ENCODE measurements at regions not wholly inside any gene's neighbourhood (a gene's known extent, or its start where the extent isn't known, plus 50 kb on each side); places are given as distances from the start of the nearest gene placed in this dataset.

DNA sequence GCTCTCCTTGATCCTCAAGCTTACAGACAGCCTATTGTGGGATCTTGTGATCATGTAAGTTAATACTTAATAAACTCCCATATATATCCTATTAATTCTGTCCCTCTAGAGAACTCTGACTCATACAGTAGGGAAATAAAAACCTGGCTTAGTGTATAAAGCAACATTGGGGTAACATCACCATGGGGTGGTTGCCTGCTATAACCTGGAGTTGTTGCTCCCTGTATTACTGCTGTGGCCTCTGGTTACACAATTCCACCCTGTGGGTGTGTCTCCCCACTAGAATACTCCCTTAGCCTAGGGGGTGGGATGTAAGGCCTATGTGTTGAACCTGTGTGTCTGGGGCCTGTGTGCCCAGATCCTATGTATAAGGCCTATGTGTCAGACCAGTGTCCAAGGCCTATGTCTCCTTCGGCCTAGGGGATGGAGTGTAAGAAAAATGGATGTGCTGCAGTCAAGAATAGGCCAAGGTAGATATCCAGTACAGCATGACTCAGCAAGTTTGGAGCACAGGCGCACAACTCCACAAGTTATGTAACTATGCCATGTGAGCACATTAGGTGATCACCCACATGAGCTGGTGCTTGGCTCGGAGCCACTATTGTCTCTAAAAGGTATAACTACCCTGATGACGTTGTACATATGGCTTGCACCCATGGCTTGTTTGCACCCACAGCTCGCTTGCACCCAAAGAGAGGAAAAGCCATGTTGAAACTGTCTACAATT lies 96.8 kb upstream of the C1orf21 start:
- no peak overlapping the region for H3K27ac Mint-ChIP-seq
- no peak overlapping the region for H3K4me3 Mint-ChIP-seq
- CTCF ChIA-PET, result no interaction called here
- no peaks in the 10 kb centered on the region for H3K4me1 Mint-ChIP-seq
- peaks cover 26% of the 10 kb centered on the region for H3K9me3 Mint-ChIP-seq
- no peaks in the 10 kb centered on the region for H3K36me3 Mint-ChIP-seq
- no peak for DNase-seq
- H3K27me3 Mint-ChIP-seq, result no peaks in the 10 kb centered on the region

DNA sequence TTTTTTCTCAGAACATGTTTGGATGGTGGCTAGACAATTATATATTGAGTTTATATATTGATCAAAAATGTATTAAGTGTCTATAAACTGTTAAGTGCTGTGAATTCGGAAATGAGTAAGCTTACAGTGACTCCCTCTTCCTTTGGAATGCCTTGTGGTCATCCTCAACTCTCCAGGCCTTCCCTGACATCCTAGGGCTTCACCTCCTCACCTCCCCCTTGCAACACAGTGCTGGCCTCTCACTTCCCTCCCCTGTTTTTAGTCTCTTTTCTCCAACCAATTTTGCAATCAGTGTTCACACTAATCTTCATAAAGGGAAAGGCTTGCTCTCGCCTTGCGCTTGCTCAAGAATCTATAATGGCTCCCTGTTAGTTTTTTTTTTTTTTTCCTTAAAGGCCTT lies 95.1 kb upstream of the C1orf21 start:
- Mint-ChIP-seq H3K27me3 (no peaks in the 10 kb centered on the region), H3K4me3 (no peak overlapping the region), H3K4me1 (no peaks in the 10 kb centered on the region), H3K9me3 (peaks cover 26% of the 10 kb centered on the region), H3K27ac (no peak overlapping the region), H3K36me3 (no peaks in the 10 kb centered on the region)
- CTCF ChIA-PET, result no interaction called here
- DNase-seq, result no peak

DNA sequence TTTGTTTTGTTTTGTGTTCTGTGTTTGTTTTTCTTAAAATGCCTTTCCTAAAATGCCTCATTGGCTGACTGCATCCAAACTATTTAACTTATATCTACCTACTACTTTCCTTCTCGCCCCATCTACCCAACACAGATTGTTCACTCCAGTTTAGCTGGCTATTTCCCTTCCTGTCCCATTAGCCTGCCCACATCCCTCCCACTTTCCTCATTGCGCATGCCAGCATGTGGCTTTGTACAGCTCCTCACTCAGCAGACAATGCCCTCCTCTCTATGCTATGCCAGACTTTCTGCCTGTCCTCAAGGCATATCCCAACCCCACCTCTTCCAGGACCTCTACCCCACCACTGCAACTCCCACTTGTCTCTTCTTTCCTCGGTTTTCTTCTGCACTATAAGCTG lies 94.7 kb upstream of the C1orf21 start:
- no peak for DNase-seq
- no peak overlapping the region for H3K4me3 Mint-ChIP-seq
- peaks cover 26% of the 10 kb centered on the region for H3K9me3 Mint-ChIP-seq
- H3K4me1 Mint-ChIP-seq, result no peaks in the 10 kb centered on the region
- no peaks in the 10 kb centered on the region for H3K36me3 Mint-ChIP-seq
- no peaks in the 10 kb centered on the region for H3K27me3 Mint-ChIP-seq
- H3K27ac Mint-ChIP-seq, result no peak overlapping the region
- CTCF ChIA-PET, result no interaction called here

DNA sequence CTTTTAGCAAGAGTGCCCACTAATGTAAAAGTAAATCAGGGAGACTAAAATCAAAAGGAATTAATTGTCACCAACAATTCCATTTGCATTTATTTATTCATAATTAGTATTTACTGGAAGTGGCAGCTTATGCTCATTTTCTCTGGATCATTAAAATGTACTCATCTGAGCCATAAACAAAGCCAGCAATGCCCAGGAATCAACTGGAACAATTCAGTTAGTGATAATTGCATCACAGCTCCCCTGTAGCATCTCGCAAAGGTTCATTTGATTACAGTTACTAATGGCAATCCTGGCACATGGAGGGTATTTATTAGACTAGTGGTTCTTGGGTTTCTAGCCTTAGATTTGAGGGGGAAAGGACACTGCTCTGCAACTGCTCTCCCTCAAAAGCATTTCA lies 92.7 kb upstream of the C1orf21 start:
- Mint-ChIP-seq H3K9me3 (peaks cover 24% of the 10 kb centered on the region), H3K4me3 (no peak overlapping the region), H3K4me1 (no peaks in the 10 kb centered on the region), H3K27ac (no peak overlapping the region), H3K27me3 (peaks cover 7% of the 10 kb centered on the region), H3K36me3 (no peaks in the 10 kb centered on the region)
- no peak for DNase-seq
- CTCF ChIA-PET, result no interaction called here

DNA sequence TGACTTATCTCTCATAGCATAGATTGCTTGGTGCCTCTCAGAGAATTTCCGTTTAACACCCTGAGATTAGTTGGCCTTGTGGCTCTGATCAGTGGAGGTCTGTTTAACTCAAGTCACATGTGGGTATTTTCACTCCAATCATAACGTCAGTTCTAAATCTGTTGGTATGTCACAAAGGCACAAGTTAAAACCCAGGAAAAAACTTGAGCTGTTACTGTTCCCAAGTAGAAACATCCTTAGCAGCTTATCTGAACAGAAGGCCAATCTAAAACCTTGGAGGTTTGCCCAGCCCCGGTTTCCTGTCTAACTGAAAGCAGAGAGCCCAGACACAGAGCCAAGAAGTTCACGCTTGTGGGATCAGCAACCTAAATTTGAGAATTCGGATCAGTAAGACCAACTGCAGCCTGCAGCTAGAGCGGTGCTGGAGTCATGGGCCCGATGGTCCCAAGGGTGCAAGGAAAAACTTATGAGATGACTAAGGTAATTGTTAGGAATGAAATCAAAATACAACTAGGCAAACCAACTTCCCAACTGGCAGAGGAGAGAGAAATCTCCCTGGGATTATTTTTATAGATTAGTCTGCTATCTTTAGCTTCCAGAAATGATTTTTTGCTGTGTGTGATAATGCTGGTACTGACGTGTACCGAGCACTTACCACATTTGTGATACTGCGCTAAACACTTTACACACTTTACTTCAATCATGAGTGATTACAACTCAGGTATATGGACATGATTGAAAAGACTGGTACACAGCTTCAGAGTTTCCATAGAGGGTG lies 90.2 kb upstream of the C1orf21 start:
- no peak for DNase-seq
- Mint-ChIP-seq H3K4me3 (no peak overlapping the region), H3K27me3 (peaks cover 7% of the 10 kb centered on the region), H3K4me1 (no peaks in the 10 kb centered on the region), H3K36me3 (no peaks in the 10 kb centered on the region), H3K9me3 (peaks cover 5% of the 10 kb centered on the region), H3K27ac (no peak overlapping the region)
- CTCF ChIA-PET, result no interaction called here

DNA sequence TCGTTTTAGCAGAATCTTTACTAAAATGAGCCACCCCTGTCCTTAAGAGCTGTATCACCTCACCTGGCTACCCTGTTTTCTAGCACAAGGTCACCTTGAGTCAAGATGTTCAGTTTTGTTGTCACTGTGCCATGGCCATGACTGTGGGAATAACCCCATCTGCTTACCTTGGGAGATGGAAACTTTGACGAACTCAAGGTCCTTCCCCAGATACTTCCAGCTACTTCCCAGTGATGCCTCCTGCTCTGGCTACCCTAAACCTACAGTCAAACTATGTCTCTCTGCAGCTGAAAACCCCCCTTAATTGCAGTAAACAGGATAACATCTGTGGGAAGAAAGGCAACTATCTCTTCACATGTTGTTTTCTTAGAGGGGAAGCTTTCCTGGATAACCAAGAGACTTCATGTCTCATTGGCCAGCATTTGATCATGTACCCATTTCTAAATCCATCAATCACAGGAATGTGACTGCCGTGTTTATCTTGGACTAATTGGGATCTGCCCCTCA lies 89.5 kb upstream of the C1orf21 start:
- Mint-ChIP-seq H3K4me3 (no peak overlapping the region), H3K27ac (no peak overlapping the region), H3K27me3 (peaks cover 7% of the 10 kb centered on the region), H3K36me3 (no peaks in the 10 kb centered on the region), H3K4me1 (no peaks in the 10 kb centered on the region), H3K9me3 (peaks cover under 1% of the 10 kb centered on the region)
- CTCF ChIA-PET, result no interaction called here
- DNase-seq, result no peak

DNA sequence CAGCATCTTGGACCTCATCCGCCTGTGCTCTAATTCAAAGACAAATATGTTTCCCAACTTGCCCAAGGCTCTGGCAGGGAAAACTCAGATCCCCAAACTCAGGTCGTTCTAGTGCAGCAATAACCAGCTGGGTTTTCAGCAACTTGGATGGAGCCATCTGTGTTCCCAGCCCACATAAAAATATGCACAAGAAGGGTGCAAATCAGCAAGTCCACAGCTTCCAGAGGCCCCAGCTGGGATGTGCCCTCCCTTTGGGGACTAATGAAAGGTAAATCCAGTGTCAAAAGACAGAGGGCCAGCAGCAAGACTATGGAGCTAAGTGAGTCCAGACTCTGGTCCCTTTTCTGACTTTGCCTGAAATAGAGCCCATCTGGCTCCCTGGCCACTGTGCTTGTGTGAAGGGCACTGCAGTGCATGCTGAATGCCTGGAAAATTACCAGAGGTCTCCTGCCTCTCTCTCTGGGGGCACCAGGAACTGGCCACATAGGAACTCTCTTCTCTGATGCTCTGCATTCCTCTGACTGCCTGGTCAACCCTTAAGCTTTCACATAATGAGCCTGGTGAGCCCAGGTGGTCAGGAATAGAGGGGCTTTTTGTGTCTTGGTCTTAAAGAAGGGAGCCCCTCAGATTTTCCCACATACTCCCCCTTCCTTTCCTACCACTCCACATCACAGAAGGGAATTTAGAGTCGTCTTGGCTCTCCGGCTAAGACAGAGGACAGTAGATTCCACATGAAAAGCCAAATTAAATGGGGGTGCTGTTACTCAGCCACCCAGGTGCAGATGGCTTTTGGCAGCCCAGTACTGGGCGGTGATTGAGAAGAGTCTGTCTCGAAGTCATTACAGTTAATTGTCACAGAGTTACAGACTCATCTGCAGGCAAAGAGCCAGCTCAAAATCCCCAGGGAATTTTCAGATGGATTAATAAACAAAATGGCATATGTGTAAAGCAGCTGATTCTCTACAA lies 88.1 kb upstream of the C1orf21 start:
- no peaks in the 10 kb centered on the region for H3K4me1 Mint-ChIP-seq
- no peaks in the 10 kb centered on the region for H3K9me3 Mint-ChIP-seq
- CTCF ChIA-PET, result no interaction called here
- no peak overlapping the region for H3K4me3 Mint-ChIP-seq
- no peak overlapping the region for H3K27ac Mint-ChIP-seq
- no peaks in the 10 kb centered on the region for H3K36me3 Mint-ChIP-seq
- peaks cover 7% of the 10 kb centered on the region for H3K27me3 Mint-ChIP-seq
- no peak for DNase-seq

DNA sequence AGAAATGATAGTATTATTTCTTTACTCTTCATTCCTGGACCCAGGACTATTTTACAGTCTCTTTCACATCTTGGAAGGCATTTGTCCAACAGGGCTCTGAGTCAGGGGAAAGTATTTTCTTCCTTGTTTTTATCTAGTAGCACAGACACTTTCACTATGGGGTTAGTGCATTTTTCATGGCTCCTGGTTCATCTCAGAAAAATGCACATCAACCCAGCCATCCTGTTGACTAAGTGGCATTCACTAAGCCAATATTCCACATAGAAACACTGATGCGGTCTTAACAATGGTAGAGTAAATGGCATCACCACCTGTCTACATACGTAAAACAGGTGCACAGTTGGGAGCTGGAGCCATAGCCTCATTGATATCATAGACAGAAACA lies 87.4 kb upstream of the C1orf21 start:
- no peak for DNase-seq
- Mint-ChIP-seq H3K27ac (no peak overlapping the region), H3K27me3 (peaks cover 7% of the 10 kb centered on the region), H3K4me3 (no peak overlapping the region), H3K36me3 (no peaks in the 10 kb centered on the region), H3K4me1 (no peaks in the 10 kb centered on the region), H3K9me3 (no peaks in the 10 kb centered on the region)
- CTCF ChIA-PET, result no interaction called here

DNA sequence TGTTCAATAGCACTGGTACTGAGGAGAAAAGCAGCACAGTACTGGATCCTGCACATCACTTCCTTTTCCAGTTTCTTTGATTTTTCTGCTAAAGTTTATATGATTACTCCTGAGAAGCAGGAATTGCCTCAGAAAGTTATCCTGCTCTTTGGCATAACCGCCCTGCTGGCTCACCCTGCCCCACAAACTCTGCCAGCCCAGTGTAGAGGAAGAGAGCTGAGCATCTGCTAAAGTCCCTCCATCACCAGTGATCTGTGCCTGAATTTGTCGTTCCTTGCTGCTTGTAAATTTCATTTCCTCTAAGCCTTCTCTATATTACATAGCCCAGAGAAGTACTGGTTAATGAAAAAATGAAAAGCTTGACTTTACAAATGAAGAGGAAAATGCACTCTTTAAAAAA lies 87.0 kb upstream of the C1orf21 start:
- Mint-ChIP-seq H3K4me1 (no peaks in the 10 kb centered on the region), H3K27me3 (peaks cover 7% of the 10 kb centered on the region), H3K36me3 (no peaks in the 10 kb centered on the region), H3K27ac (no peak overlapping the region), H3K9me3 (no peaks in the 10 kb centered on the region), H3K4me3 (no peak overlapping the region)
- CTCF ChIA-PET, result interaction anchor here (0.6 kb wide), 1 partner anchor 62 kb away, joined by 3 read pairs; no protein-coding TSS in a partner anchor
- DNase-seq, result no peak

DNA sequence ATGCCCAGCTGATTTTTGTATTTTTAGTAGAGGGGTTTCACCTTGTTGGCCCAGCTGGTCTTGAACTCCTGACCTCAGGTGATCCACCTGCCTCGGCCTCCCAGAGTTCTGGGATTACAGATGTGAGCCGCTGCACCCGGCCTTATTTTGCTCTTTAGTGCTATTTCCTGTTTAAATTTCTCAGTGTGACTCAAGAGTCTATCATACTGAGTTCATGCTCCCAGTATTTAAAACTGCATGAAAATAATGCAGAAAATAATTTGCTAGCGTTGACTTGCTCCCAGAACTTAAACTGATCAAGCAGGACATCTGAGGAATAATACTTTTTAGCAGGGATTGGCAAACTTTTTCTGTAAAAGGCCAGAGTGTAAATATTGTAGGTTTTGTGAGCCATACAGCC lies 86.4 kb upstream of the C1orf21 start:
- no peak overlapping the region for H3K27ac Mint-ChIP-seq
- H3K4me1 Mint-ChIP-seq, result no peaks in the 10 kb centered on the region
- peaks cover 7% of the 10 kb centered on the region for H3K27me3 Mint-ChIP-seq
- CTCF ChIA-PET, result interaction anchor here (0.6 kb wide), 1 partner anchor 62 kb away, joined by 3 read pairs; no protein-coding TSS in a partner anchor
- H3K4me3 Mint-ChIP-seq, result no peak overlapping the region
- no peak for DNase-seq
- H3K36me3 Mint-ChIP-seq, result no peaks in the 10 kb centered on the region
- no peaks in the 10 kb centered on the region for H3K9me3 Mint-ChIP-seq

DNA sequence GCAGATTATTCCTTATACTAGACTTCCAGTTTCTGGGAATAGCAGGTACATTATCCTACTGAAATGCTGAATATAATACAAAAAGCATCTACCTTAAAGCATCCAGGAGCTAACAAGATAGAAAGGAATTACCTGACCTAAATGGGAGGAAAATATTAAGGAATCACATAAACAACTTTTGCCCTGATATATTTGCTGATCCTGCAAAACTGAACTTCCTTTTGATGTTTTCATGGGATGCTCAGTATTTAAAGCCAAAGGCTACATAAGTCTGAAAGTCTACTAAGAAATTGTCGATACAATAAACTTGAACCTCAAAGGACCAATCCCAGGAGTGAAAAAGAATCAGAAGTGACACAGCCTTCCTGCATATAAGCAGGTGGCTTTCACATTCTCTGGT lies 85.6 kb upstream of the C1orf21 start:
- no peaks in the 10 kb centered on the region for H3K9me3 Mint-ChIP-seq
- no peak overlapping the region for H3K27ac Mint-ChIP-seq
- DNase-seq, result no peak
- H3K4me1 Mint-ChIP-seq, result no peaks in the 10 kb centered on the region
- CTCF ChIA-PET, result no interaction called here
- no peak overlapping the region for H3K4me3 Mint-ChIP-seq
- H3K36me3 Mint-ChIP-seq, result no peaks in the 10 kb centered on the region
- peaks cover 7% of the 10 kb centered on the region for H3K27me3 Mint-ChIP-seq

DNA sequence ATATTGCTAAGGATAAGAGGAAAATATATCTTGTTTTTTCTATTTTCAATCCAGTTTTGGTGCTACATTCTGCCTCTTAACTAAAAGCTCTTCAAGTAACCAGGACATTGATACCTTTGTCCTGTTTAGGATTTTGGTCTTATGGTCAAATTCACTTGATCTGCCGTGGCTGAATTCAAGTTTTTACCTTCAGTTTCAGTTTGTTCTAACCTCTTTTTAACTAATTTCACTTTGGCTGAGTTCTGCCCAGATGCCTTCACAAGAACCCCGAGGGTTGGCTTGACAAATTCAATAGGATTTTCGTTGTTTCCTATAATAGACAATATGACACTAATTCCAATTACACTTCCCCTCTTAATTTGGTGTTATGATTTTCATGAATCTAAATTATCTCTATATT lies 84.5 kb upstream of the C1orf21 start:
- CTCF ChIA-PET, result no interaction called here
- Mint-ChIP-seq H3K4me3 (no peak overlapping the region), H3K9me3 (no peaks in the 10 kb centered on the region), H3K27me3 (peaks cover 7% of the 10 kb centered on the region), H3K27ac (no peak overlapping the region), H3K4me1 (no peaks in the 10 kb centered on the region), H3K36me3 (no peaks in the 10 kb centered on the region)
- DNase-seq, result no peak

DNA sequence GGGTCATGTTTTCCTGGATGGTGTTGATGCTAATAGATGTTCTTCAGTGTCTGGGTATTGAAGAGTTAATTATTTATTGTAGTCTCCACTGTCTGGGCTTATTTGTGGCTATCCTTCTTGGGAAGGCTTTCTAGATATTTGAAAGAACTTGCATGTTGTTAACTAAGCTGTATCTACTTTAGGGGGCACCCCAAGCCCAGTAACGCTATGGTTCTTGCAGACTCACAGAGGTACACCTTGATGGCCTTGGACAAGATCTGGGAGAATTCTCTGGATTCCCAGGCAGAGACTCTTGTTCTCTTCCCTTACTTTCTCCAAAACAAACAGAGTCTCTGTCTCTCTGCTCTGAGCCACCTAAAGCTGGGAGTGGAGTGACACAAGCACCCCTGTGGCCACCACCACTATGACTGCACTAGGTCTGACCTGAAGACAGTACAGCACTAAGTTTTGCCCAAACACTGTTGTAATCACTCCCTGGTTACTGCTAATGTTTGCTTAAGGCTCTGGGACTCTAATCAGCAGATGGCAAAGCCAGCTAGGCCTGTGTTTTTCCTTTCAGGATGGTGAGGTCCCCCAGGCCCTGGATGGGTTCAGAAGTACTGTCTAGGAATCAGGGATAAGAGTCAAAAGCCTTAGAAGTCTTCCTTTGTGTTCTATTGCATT lies 76.5 kb upstream of the C1orf21 start:
- CTCF ChIA-PET, result interaction anchor here (0.6 kb wide), 1 partner anchor 144 kb away, joined by 3 read pairs; no protein-coding TSS in a partner anchor
- H3K4me3 Mint-ChIP-seq, result no peak overlapping the region
- H3K36me3 Mint-ChIP-seq, result no peaks in the 10 kb centered on the region
- DNase-seq, result no peak
- H3K27ac Mint-ChIP-seq, result no peak overlapping the region
- H3K9me3 Mint-ChIP-seq, result no peaks in the 10 kb centered on the region
- peaks cover 4% of the 10 kb centered on the region for H3K27me3 Mint-ChIP-seq
- no peaks in the 10 kb centered on the region for H3K4me1 Mint-ChIP-seq

DNA sequence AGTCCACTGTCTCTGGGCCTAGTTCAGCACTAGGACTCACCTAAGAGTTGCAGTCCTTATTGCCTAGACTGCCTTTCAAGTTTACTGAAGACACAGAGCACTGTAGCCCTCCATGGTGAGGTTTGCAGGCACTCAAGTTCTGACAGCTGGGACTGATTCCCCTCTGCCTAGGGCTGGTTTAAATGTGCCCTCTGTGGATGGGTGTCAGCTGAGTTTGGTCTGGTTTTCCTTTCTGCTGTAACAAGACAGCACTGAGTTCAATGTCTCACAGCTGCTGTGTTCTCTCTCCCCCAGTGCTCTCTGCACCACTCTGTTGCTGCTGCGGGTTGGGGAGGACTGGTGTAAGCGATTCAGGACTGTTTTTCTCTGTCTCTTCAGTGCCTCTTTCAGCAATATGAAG lies 75.2 kb upstream of the C1orf21 start:
- Mint-ChIP-seq H3K27ac (no peak overlapping the region), H3K4me3 (no peak overlapping the region), H3K4me1 (no peaks in the 10 kb centered on the region), H3K36me3 (no peaks in the 10 kb centered on the region), H3K27me3 (peaks cover 4% of the 10 kb centered on the region), H3K9me3 (no peaks in the 10 kb centered on the region)
- CTCF ChIA-PET, result no interaction called here
- no peak for DNase-seq
